ENCODE measurements at regions not wholly inside any gene's neighbourhood (a gene's known extent, or its start where the extent isn't known, plus 50 kb on each side); places are given as distances from the start of the nearest gene placed in this dataset.

GRCh38 chr10:25100141-25100540, 74.7 kb upstream of the GPR158 start:
- TF ChIP-seq CTCF (IDR thresholded peaks at IDR 0.05) (no peak), POLR2A (IDR thresholded peaks at IDR 0.05) (no peak), POLR2AphosphoS5 (IDR thresholded peaks at IDR 0.05) (no peak), EP300 (IDR thresholded peaks at IDR 0.05) (no peak)
